A549 (cell line): ENCODE measurements at regions not wholly inside any gene's neighbourhood (a gene's known extent, or its start where the extent isn't known, plus 50 kb on each side); places are given as distances from the start of the nearest gene placed in this dataset.

Experiments
- ESRRA ChIP-seq: fragments of 150-350 bp; IDR thresholded peaks from 2 replicates; pipeline ENCODE4 v1.6.1; 2014; ENCODE audit warnings: mild to moderate bottlenecking, low read length, borderline replicate concordance
- POLR2A ChIP-seq: IDR thresholded peaks from 2 replicates; pipeline ENCODE4 v1.6.1; 2012; ENCODE audit warnings: mild to moderate bottlenecking, low read length
- ZSCAN20 ChIP-seq: fragments of 250-450 bp; sonication (Bioruptor Pico); IDR thresholded peaks from 2 replicates; pipeline ENCODE4 v1.8.0; 2022; ENCODE audit warnings: mild to moderate bottlenecking, moderate library complexity
- TF ChIP-seq, protein P1 (sequence below): fragments of >200 bp; sonication (Bioruptor Twin); formaldehyde crosslinking; IDR thresholded peaks from 3 replicates; pipeline ENCODE4 v1.5.1; 2016
- TF ChIP-seq, protein P2 (sequence below): fragments of 450-650 bp; IDR thresholded peaks from 2 replicates; pipeline ENCODE4 v1.6.1; 2014; ENCODE audit warnings: antibody characterized with exemption

DNA sequence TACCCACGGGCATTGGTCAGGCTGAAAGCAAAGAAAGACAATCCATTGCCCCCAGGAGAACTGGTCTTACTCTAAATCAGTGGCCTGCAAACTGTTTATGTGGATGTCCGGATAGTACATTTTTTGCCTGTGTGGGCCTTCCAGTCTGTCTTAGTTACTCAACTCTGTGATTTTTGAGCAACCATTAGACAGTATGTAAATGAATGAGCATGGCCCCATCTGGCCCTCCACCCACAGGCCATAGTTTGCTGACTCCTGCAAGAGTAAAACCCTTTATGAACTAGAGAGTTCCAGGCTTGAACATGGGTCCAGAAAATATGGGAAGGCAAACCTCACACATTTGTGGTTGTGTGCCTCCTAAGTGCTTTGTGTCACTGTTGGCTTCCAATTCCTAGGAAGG lies 55.7 kb upstream of the CYP1B1 start:
- TF ChIP-seq ESRRA, result no peak
- TF ChIP-seq, protein P1, sequence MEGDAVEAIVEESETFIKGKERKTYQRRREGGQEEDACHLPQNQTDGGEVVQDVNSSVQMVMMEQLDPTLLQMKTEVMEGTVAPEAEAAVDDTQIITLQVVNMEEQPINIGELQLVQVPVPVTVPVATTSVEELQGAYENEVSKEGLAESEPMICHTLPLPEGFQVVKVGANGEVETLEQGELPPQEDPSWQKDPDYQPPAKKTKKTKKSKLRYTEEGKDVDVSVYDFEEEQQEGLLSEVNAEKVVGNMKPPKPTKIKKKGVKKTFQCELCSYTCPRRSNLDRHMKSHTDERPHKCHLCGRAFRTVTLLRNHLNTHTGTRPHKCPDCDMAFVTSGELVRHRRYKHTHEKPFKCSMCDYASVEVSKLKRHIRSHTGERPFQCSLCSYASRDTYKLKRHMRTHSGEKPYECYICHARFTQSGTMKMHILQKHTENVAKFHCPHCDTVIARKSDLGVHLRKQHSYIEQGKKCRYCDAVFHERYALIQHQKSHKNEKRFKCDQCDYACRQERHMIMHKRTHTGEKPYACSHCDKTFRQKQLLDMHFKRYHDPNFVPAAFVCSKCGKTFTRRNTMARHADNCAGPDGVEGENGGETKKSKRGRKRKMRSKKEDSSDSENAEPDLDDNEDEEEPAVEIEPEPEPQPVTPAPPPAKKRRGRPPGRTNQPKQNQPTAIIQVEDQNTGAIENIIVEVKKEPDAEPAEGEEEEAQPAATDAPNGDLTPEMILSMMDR, result no peak
- TF ChIP-seq POLR2A, result no peak
- TF ChIP-seq ZSCAN20 (CRISPR knock-in tag), result no peak
- TF ChIP-seq, protein P2, sequence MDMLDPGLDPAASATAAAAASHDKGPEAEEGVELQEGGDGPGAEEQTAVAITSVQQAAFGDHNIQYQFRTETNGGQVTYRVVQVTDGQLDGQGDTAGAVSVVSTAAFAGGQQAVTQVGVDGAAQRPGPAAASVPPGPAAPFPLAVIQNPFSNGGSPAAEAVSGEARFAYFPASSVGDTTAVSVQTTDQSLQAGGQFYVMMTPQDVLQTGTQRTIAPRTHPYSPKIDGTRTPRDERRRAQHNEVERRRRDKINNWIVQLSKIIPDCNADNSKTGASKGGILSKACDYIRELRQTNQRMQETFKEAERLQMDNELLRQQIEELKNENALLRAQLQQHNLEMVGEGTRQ, result no peak
